PC-3 (cell line): ENCODE measurements at regions not wholly inside any gene's neighbourhood (a gene's known extent, or its start where the extent isn't known, plus 50 kb on each side); places are given as distances from the start of the nearest gene placed in this dataset.

Experiments used
- ATAC-seq: fragments of 200-7000 bp; cut with Tn5 transposase; 2 replicates; pipeline ENCODE4 v1.9.1; 2020; ENCODE audit warnings: mild to moderate bottlenecking, moderate library complexity
- BruUV-seq: library from RNA; stranded (reverse); fragments of 400-500 nt; replicated peaks from 2 replicates; lab custom pipeline; 2021; lab: Mats Ljungman, UMichigan
- CTCF ChIA-PET: fragments of 300-600 bp; sonication (Branson Sonifier 250); formaldehyde crosslinking; loops from one replicate; lab custom pipeline; 2022; ENCODE audit warnings: antibody characterized with exemption; lab: Charles Lee
- POLR2A ChIA-PET: fragments of 300-600 bp; sonication (Branson Sonifier 250); formaldehyde crosslinking; loops from one replicate; lab custom pipeline; 2022; ENCODE audit warnings: antibody characterized with exemption; ENCODE audit not compliant: unreplicated experiment; lab: Charles Lee
- DNase-seq: peaks from one replicate; pipeline ENCODE4 v3.0.0-alpha.2; 2015
- H2AFZ ChIP-seq: fragments of 300-600 bp; sonication (generic); 2 replicates; pipeline ENCODE4 v1.6.0; 2016; ENCODE audit warnings: antibody characterized with exemption, low read length
- H3F3A ChIP-seq: fragments of 300-600 bp; sonication (generic); one replicate; pipeline ENCODE4 v1.6.0; 2017; ENCODE audit warnings: antibody characterized with exemption, low read length, control low read depth, mild to moderate bottlenecking; ENCODE audit not compliant: unreplicated experiment
- H3K27ac ChIP-seq: fragments of 300-600 bp; sonication (generic); 2 replicates; pipeline ENCODE4 v1.5.1; 2016; ENCODE audit warnings: mild to moderate bottlenecking, low read length
- H3K27me3 ChIP-seq: fragments of 300-600 bp; sonication (generic); 2 replicates; pipeline ENCODE4 v1.6.1; 2016; ENCODE audit warnings: low read length, mixed read lengths
- H3K36me3 ChIP-seq: fragments of 300-600 bp; sonication (generic); 2 replicates; pipeline ENCODE4 v1.6.1; 2016; ENCODE audit warnings: low read depth, mixed run types, low read length, mixed read lengths
- H3K4me1 ChIP-seq: fragments of 300-600 bp; sonication (generic); 2 replicates; pipeline ENCODE4 v1.5.1; 2016; ENCODE audit warnings: low read length; ENCODE audit not compliant: insufficient read depth
- H3K4me2 ChIP-seq: fragments of 300-600 bp; sonication (generic); 2 replicates; pipeline ENCODE4 v1.6.0; 2016; ENCODE audit warnings: low read length
- H3K4me3 ChIP-seq: fragments of 300-600 bp; sonication (generic); 2 replicates; pipeline ENCODE4 v1.5.1; 2016; ENCODE audit warnings: mild to moderate bottlenecking, low read length, mixed read lengths
- H3K79me2 ChIP-seq: fragments of 300-600 bp; sonication (generic); 2 replicates; pipeline ENCODE4 v1.6.1; 2017; ENCODE audit warnings: low read length, mixed read lengths
- H3K9ac ChIP-seq: fragments of 300-600 bp; sonication (generic); 2 replicates; pipeline ENCODE4 v1.6.0; 2016; ENCODE audit warnings: mild to moderate bottlenecking, low read length
- H3K9me2 ChIP-seq: fragments of 300-600 bp; sonication (generic); replicated peaks from 2 replicates; pipeline ENCODE4 v1.6.1; 2016; ENCODE audit warnings: mixed run types, low read length, mixed read lengths
- H3K9me3 ChIP-seq: fragments of 300-600 bp; sonication (generic); 2 replicates; pipeline ENCODE4 v1.6.1; 2016; ENCODE audit warnings: low read length, mixed read lengths
- H4K20me1 ChIP-seq: fragments of 300-600 bp; sonication (generic); 2 replicates; pipeline ENCODE4 v1.6.1; 2016; ENCODE audit warnings: low read length, mixed read lengths
- EZH2 ChIP-seq: fragments of 300-600 bp; sonication (generic); IDR thresholded peaks from one replicate; pipeline ENCODE4 v1.6.1; 2017; ENCODE audit warnings: antibody characterized with exemption, mild to moderate bottlenecking, low read length; ENCODE audit not compliant: unreplicated experiment
- EZH2phosphoT487 ChIP-seq: fragments of 300-600 bp; sonication (generic); IDR thresholded peaks from 2 replicates; pipeline ENCODE4 v1.6.1; 2018; ENCODE audit warnings: mild to moderate bottlenecking, antibody characterized with exemption, low read length, borderline replicate concordance
- intact Hi-C: fragments of 100-400 bp; cut with micrococcal nuclease; formaldehyde crosslinking; loops from 2 replicates; pipeline ENCODE4 v1.9.0; 2023
- TF ChIP-seq, protein P1 (sequence below): fragments of 300-600 bp; sonication (generic); conservative IDR thresholded peaks from 2 replicates; pipeline ENCODE4 v1.5.1; 2017; ENCODE audit warnings: antibody characterized with exemption, low read depth, mild to moderate bottlenecking, low read length

DNA sequence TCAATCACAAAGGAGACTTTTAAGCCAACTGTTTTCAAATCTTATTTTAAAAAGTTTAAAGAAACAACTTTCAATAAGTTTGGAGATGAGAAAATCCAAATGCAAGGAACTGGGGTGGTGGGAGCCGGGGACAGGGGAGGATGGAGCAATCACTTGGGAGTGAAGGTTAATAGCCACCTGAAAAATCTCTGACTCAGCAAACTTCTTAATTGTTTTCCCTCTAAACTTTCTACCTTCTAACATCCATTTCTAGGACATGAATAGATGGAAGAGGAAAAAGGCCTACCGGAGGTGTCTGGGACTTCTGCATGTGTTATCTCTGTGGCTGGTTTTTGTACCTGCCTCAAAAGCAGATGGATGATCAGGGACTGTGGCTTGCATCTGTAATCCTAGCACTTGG lies 360.6 kb downstream of the OSTF1 start:
- H3K4me1 ChIP-seq, result no peaks in the 10 kb centered on the region
- H3K9me2 ChIP-seq, result no peaks in the 10 kb centered on the region
- TF ChIP-seq, protein P1, sequence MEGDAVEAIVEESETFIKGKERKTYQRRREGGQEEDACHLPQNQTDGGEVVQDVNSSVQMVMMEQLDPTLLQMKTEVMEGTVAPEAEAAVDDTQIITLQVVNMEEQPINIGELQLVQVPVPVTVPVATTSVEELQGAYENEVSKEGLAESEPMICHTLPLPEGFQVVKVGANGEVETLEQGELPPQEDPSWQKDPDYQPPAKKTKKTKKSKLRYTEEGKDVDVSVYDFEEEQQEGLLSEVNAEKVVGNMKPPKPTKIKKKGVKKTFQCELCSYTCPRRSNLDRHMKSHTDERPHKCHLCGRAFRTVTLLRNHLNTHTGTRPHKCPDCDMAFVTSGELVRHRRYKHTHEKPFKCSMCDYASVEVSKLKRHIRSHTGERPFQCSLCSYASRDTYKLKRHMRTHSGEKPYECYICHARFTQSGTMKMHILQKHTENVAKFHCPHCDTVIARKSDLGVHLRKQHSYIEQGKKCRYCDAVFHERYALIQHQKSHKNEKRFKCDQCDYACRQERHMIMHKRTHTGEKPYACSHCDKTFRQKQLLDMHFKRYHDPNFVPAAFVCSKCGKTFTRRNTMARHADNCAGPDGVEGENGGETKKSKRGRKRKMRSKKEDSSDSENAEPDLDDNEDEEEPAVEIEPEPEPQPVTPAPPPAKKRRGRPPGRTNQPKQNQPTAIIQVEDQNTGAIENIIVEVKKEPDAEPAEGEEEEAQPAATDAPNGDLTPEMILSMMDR, result no peak
- no peak for TF ChIP-seq EZH2
- TF ChIP-seq EZH2phosphoT487, result no peak
- no peaks in the 10 kb centered on the region for H3K27me3 ChIP-seq
- H3K79me2 ChIP-seq, result no peaks in the 10 kb centered on the region
- no peak overlapping the region for H3K4me2 ChIP-seq
- H3K9ac ChIP-seq, result no peak overlapping the region
- no TSS peak for BruUV-seq
- DNase-seq (no peak), ATAC-seq (no peak)
- H3K36me3 ChIP-seq, result no peaks in the 10 kb centered on the region
- ChIA-PET POLR2A (no interaction called here), CTCF (no interaction called here)
- H3K27ac ChIP-seq, result no peak overlapping the region
- no peak overlapping the region for H3K4me3 ChIP-seq
- no peaks in the 10 kb centered on the region for H3K9me3 ChIP-seq
- H2AFZ ChIP-seq, result no peak overlapping the region
- intact Hi-C loops, result no loop called here
- H3F3A ChIP-seq, result no peaks in the 10 kb centered on the region
- no peaks in the 10 kb centered on the region for H4K20me1 ChIP-seq

DNA sequence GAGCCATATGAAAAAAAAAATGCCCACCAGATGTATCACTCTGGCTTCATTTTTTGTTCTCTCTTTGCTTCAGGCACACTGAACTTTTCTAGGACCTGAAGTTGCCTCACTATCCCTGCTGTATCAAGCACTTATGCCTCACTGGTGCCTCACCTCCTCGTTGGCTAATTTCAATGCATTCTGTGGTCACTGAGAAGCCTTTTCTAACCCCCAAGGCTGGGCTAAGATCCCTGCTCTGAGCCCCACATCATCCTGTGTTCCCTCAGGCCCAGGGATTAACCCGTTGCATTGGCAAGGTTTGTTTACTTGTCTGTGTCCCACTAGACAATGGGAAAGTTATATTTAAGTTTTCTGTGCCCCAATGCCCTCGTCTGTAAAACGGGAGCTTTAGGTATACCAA lies 362.7 kb downstream of the OSTF1 start:
- ATAC-seq (no peak), DNase-seq (no peak)
- Histone ChIP-seq H3K9ac (no peak overlapping the region), H3K79me2 (no peaks in the 10 kb centered on the region), H3K9me2 (no peaks in the 10 kb centered on the region), H3K9me3 (no peaks in the 10 kb centered on the region), H2AFZ (no peak overlapping the region), H3K27ac (no peak overlapping the region), H3K4me2 (no peak overlapping the region), H4K20me1 (no peaks in the 10 kb centered on the region), H3K27me3 (no peaks in the 10 kb centered on the region), H3K4me1 (no peaks in the 10 kb centered on the region), H3K36me3 (no peaks in the 10 kb centered on the region), H3K4me3 (no peak overlapping the region), H3F3A (no peaks in the 10 kb centered on the region)
- CTCF ChIA-PET, result no interaction called here
- POLR2A ChIA-PET, result no interaction called here
- TF ChIP-seq EZH2 (no peak), EZH2phosphoT487 (no peak)
- TF ChIP-seq, protein P1, result no peak
- intact Hi-C loops, result no loop called here
- no TSS peak for BruUV-seq

DNA sequence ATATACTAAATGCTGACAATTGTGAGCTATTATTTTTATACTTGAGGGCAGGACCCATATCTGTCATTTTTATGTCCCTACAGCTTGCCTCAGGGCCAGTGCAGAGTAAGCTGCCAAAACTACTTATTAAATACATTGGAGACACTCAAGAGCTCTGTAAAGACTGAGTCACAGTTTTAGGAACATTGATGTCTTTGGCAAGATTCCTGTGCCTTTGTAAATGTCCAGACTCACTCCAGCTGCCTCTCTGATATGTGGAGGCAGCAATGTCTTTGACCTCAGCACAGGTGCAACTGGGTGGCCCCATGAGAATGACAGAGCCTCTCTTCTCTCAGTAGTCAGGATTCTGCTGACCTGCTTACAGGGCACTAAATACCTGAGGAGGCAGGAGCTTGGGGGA lies 363.2 kb downstream of the OSTF1 start:
- Histone ChIP-seq H3K4me2 (no peak overlapping the region), H3K4me1 (no peaks in the 10 kb centered on the region), H3K27ac (no peak overlapping the region), H3K9me2 (no peaks in the 10 kb centered on the region), H3K4me3 (no peak overlapping the region), H2AFZ (no peak overlapping the region), H3F3A (no peaks in the 10 kb centered on the region), H3K9me3 (no peaks in the 10 kb centered on the region), H3K36me3 (no peaks in the 10 kb centered on the region), H4K20me1 (no peaks in the 10 kb centered on the region), H3K9ac (no peak overlapping the region), H3K27me3 (no peaks in the 10 kb centered on the region), H3K79me2 (no peaks in the 10 kb centered on the region)
- TF ChIP-seq, protein P1, result no peak
- TF ChIP-seq EZH2phosphoT487 (no peak), EZH2 (no peak)
- no TSS peak for BruUV-seq
- ChIA-PET POLR2A (no interaction called here), CTCF (no interaction called here)
- DNase-seq (no peak), ATAC-seq (no peak)
- intact Hi-C loops, result no loop called here
